Small intestine (tissue), 7 donors: ENCODE measurements at regions not wholly inside any gene's neighbourhood (a gene's known extent, or its start where the extent isn't known, plus 50 kb on each side); places are given as distances from the start of the nearest gene placed in this dataset.

ENCODE experiments used
- DNase-seq, 2 donors: peaks; one replicate each; pipeline versions ENCODE4 v3.0.0 to v3.0.0-alpha.2; 2013
- FAIRE-seq: peaks from 2 replicates; lab custom pipeline; 2012; peaks lifted over from hg19 to GRCh38; lab: Jason Lieb, UNC
- H3K27ac ChIP-seq, 3 donors: one replicate each; pipeline ENCODE4 v1.5.1; 2013; ENCODE audit warnings: low read length in 2 of 3, mild to moderate bottlenecking in 2 of 3, control low read depth in 1 of 3, inconsistent platforms in 1 of 3, low read depth in 1 of 3, moderate library complexity in 1 of 3
- H3K27me3 ChIP-seq, 3 donors: one replicate each; pipeline ENCODE4 v1.6.1; 2013; ENCODE audit warnings: low read length in 3 of 3, inconsistent platforms in 1 of 3; ENCODE audit not compliant: control insufficient read depth in 3 of 3, insufficient read depth in 3 of 3
- H3K36me3 ChIP-seq, 3 donors: one replicate each; pipeline ENCODE4 v1.6.1; 2013; ENCODE audit warnings: low read length in 3 of 3, inconsistent platforms in 1 of 3, low read depth in 1 of 3, mild to moderate bottlenecking in 1 of 3, moderate library complexity in 1 of 3; ENCODE audit not compliant: control insufficient read depth in 3 of 3, insufficient read depth in 2 of 3
- H3K4me1 ChIP-seq, 3 donors: one replicate each; pipeline ENCODE4 v1.6.1; 2013; ENCODE audit warnings: low read length in 2 of 3, inconsistent platforms in 1 of 3, low read depth in 1 of 3, mild to moderate bottlenecking in 1 of 3, moderate library complexity in 1 of 3; ENCODE audit not compliant: control insufficient read depth in 3 of 3, insufficient read depth in 2 of 3
- H3K4me3 ChIP-seq, 3 donors: one replicate each; pipeline ENCODE4 v1.5.1; 2013; ENCODE audit warnings: low read length in 3 of 3, control low read depth in 1 of 3, inconsistent platforms in 1 of 3, low read depth in 1 of 3, mild to moderate bottlenecking in 1 of 3, moderate library complexity in 1 of 3
- H3K9me3 ChIP-seq, 2 donors: one replicate each; pipeline ENCODE4 v1.6.1; 2013; ENCODE audit warnings: low read depth in 1 of 2, low read length in 1 of 2; ENCODE audit not compliant: control insufficient read depth in 2 of 2, insufficient read depth in 1 of 2
- WGBS, 3 donors: extraction: QIAGEN DNeasy Blood & Tissue Kit; methylation state at CpG; one replicate each; pipeline ENCODE4 v1.1.7; 2013; 5-methylcytosine and 5-hydroxymethylcytosine counted together
- donor health status: healthy with polysubstance abuse.
- donor health status: control.
- donor health status: control.
- donor health status: Bipolar disorder and iron deficiency.
- donor health status: healthy.

GRCh38 chr2:136062066-136062837, 55.7 kb downstream of the CXCR4 start:
- 76 to 85% (median 78%) methylated on average over 4 of the region's 4 CpGs for WGBS, 3 donors
- no peak for DNase-seq
- no peak for FAIRE-seq
- H3K27me3 ChIP-seq: no peaks in the 10 kb centered on the region
- H3K27ac ChIP-seq: no peak overlapping the region
- H3K4me3 ChIP-seq: no peak overlapping the region
- H3K9me3 ChIP-seq: no peaks in the 10 kb centered on the region
- peaks cover 0 to 25% (median 0%) of the 10 kb centered on the region in 3 donors for H3K4me1 ChIP-seq
- H3K36me3 ChIP-seq: no peaks in the 10 kb centered on the region

DNA sequence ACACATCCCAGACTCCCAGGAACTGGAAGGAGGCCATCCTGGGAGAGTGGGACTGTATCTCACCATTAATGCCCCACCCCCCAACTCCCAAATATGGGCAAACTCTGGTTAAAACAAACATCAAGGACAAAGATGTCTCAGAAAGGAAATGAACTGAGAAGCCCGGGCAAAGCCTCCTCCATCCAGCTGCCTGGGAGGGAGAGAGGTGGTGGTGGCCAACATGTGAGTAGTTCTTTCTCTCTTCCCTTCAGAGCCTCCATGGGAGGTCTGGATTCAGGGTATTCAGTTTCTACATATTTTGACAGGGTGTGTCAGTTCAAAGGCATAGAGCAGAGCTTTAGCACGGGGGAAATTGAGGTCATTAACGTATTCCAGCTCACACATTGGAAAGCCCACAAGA, 57.5 kb downstream of the CXCR4 start:
- DNase-seq (no peak), FAIRE-seq (no peak)
- Histone ChIP-seq H3K27ac (no peak overlapping the region), H3K27me3 (no peaks in the 10 kb centered on the region), H3K36me3 (no peaks in the 10 kb centered on the region), H3K4me3 (no peak overlapping the region), H3K4me1 (peaks cover 0 to 15% (median 0%) of the 10 kb centered on the region in 3 donors), H3K9me3 (no peaks in the 10 kb centered on the region)
- 65 to 76% (median 70%) methylated on average over 3 of the region's 3 CpGs for WGBS, 3 donors

DNA sequence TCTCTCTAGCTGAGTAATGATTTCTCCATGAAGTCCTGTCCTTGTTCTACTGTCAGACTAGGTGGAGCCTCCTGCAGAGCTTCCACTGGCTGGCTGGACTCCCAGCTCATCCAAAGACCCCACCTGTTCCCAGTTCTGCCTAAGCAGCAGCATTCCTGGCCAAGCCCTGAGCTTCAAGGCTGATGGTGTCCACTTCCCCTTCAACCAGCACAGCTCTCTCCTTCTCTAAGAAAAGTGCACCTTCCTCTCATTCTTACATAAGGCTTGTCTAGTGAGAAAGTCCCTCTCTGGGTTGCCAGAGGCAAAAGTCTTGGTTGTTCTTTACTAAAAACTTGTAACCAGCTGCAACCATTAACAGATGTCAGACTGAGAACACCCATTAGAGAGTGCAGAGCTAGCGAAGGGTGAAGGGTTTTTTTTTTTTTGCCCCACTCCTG, 58.9 kb downstream of the CXCR4 start:
- H3K9me3 ChIP-seq: no peaks in the 10 kb centered on the region
- no peaks in the 10 kb centered on the region for H3K27me3 ChIP-seq
- FAIRE-seq: no peak
- H3K4me1 ChIP-seq: peaks cover 0 to 1% (median 0%) of the 10 kb centered on the region in 3 donors
- no peak for DNase-seq
- no peak overlapping the region for H3K27ac ChIP-seq
- no peaks in the 10 kb centered on the region for H3K36me3 ChIP-seq
- 74 to 93% (median 86%) methylated on average over 1 of the region's 1 CpG for WGBS, 3 donors
- no peak overlapping the region for H3K4me3 ChIP-seq

DNA sequence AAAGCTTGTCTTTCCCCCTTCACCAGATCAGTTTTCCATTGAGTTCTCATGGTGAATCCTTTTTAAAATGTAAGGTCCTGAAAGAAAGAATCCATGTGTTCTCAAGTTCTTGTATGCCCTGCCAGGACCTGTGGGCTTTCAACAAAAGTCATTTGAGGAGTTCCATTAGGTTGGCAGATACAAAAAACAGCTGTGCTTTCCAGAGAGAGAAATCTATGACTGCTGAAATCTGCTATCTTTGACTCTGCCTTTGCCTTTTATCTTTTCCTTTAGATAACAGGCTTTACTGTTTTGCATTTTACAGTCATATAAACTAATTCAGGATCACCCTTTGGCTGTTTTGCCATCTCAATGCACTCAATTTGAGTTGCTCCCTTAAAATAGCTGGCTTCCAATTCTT, 59.7 kb downstream of the CXCR4 start:
- Histone ChIP-seq H3K36me3 (no peaks in the 10 kb centered on the region), H3K4me1 (no peaks in the 10 kb centered on the region), H3K9me3 (no peaks in the 10 kb centered on the region), H3K27me3 (no peaks in the 10 kb centered on the region), H3K4me3 (no peak overlapping the region), H3K27ac (no peak overlapping the region)
- no peak for FAIRE-seq
- no peak for DNase-seq

GRCh38 chr2:136057802-136058140, 60.2 kb downstream of the CXCR4 start:
- Histone ChIP-seq H3K9me3 (no peaks in the 10 kb centered on the region), H3K36me3 (no peaks in the 10 kb centered on the region), H3K27me3 (no peaks in the 10 kb centered on the region), H3K27ac (no peak overlapping the region), H3K4me1 (no peaks in the 10 kb centered on the region), H3K4me3 (no peak overlapping the region)
- DNase-seq: no peak
- WGBS, 3 donors: 47 to 74% (median 55%) methylated on average over 1 of the region's 1 CpG
- FAIRE-seq: no peak

DNA sequence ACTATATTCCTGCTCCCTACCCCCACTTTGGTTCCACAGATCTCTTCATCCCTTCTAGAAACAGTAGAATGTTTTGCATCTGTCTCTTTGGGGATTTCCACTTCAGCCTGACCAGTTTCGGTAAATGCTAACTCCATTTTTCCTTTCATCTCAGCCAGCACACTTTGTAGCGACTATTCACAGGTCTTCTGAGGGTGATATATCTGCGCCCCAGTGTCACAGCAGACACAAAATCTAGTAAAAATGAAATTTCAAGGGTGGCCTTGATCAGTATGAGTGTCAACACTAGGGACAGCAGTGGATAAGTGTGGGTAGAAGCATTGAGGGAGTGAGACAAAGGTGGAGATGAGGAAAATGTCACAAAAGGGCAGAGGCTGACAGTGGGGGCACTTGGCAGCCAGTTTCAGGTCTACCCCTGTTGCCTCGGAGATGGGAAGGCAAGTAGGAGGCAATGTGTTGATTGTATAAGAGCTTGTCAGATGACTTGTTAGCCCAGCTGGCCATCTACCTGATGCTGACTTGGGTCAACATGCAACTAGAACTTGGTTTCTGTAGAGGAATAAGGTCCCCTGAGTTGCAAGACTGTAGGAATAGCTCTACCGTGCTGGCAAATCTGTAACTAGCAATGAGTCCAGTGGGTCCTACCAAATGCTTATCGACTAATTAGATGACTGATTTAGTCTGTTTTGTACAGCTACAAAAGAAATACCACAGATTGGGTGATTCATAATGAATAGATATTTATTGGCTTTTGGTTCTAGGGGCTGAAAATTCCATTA, 60.7 kb downstream of the CXCR4 start:
- Histone ChIP-seq H3K4me1 (no peaks in the 10 kb centered on the region), H3K4me3 (no peak overlapping the region), H3K9me3 (no peaks in the 10 kb centered on the region), H3K27me3 (no peaks in the 10 kb centered on the region), H3K36me3 (no peaks in the 10 kb centered on the region), H3K27ac (peak overlapping the region in 1 of 3 donors; percentile 65)
- no peak for DNase-seq
- FAIRE-seq: no peak
- WGBS, 3 donors: 75 to 85% (median 81%) methylated on average over 6 of the region's 6 CpGs

- H3K27me3 ChIP-seq: no peaks in the 10 kb centered on the region
- DNase-seq (no peak), FAIRE-seq (no peak)
- no peaks in the 10 kb centered on the region for H3K36me3 ChIP-seq
- no peaks in the 10 kb centered on the region for H3K4me1 ChIP-seq
- 63 to 75% (median 75%) methylated on average over 6 of the region's 6 CpGs for whole genome bisulfite sequencing, 3 donors
- no peak overlapping the region for H3K27ac ChIP-seq
- H3K4me3 ChIP-seq: no peak overlapping the region
- no peaks in the 10 kb centered on the region for H3K9me3 ChIP-seq
Measured at GRCh38 chr2:136055929-136056688, 61.8 kb downstream of the CXCR4 start.

DNA sequence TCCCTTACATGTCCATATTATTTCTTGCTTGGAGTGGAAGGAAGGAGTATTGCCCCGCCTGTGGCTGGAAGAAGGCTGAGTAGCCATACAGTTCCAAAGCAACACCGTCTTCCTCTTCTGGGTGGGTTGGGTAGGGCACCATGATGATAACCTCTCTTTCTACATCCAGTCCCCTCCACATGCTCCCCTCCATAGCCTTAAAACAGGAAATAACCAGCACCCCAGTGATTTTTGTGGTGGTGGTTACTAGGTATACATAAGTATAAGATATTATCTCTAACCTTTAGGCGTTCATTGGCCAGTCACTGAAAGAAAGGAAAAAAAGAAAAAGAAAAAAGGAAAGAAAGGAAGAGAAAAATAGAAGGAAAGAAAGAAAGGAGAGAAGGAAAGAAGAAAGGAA, 63.1 kb downstream of the CXCR4 start:
- H3K9me3 ChIP-seq: no peaks in the 10 kb centered on the region
- peaks cover 0 to 4% (median 0%) of the 10 kb centered on the region in 3 donors for H3K4me1 ChIP-seq
- 91 to 98% (median 97%) methylated on average over 3 of the region's 3 CpGs for WGBS, 3 donors
- no peak for FAIRE-seq
- H3K36me3 ChIP-seq: no peaks in the 10 kb centered on the region
- H3K4me3 ChIP-seq: no peak overlapping the region
- no peak for DNase-seq
- H3K27me3 ChIP-seq: no peaks in the 10 kb centered on the region
- H3K27ac ChIP-seq: no peak overlapping the region
